OCI-LY3 (cell line): ENCODE measurements at regions not wholly inside any gene's neighbourhood (a gene's known extent, or its start where the extent isn't known, plus 50 kb on each side); places are given as distances from the start of the nearest gene placed in this dataset.

Experiments used
- H2AFZ ChIP-seq: fragments of 200-600, 300-600 bp; shearing (Covaris generic); 2 replicates; pipeline ENCODE4 v1.6.0; 2014; ENCODE audit warnings: antibody characterized with exemption, low read depth, low read length
- H3K27ac ChIP-seq: fragments of 200-600, 300-600 bp; sonication (generic); 2 replicates; pipeline ENCODE4 v1.5.1; 2014; ENCODE audit warnings: mild to moderate bottlenecking, low read length, moderate library complexity, mixed read lengths
- H3K27me3 ChIP-seq: fragments of 200-600, 300-600 bp; sonication (generic); 2 replicates; pipeline ENCODE4 v1.6.1; 2014; ENCODE audit warnings: low read depth, low read length, mixed read lengths
- H3K36me3 ChIP-seq: fragments of 200-600, 300-600 bp; sonication (generic); replicated peaks from 2 replicates; pipeline ENCODE3; 2014; ENCODE audit warnings: low read depth, low read length, mixed read lengths
- H3K4me1 ChIP-seq: fragments of 300-600, 200-600 bp; sonication (generic); 2 replicates; pipeline ENCODE4 v1.6.1; 2014; ENCODE audit warnings: low read length, mixed read lengths
- H3K4me2 ChIP-seq: fragments of 200-600, 300-600 bp; sonication (generic); 2 replicates; pipeline ENCODE4 v1.6.1; 2014; ENCODE audit warnings: low read length, mixed read lengths
- H3K4me3 ChIP-seq: fragments of 300-600, 200-600 bp; sonication (generic); 2 replicates; pipeline ENCODE4 v1.5.1; 2014; ENCODE audit warnings: antibody characterized with exemption, mild to moderate bottlenecking, low read length, moderate library complexity
- H3K79me2 ChIP-seq: fragments of 300-600, 200-600 bp; shearing (Covaris generic); 2 replicates; pipeline ENCODE4 v1.6.1; 2014; ENCODE audit warnings: mild to moderate bottlenecking, low read length, mixed read lengths
- H3K9ac ChIP-seq: fragments of 300-600, 200-600 bp; shearing (Covaris generic); 2 replicates; pipeline ENCODE4 v1.6.0; 2014; ENCODE audit warnings: mild to moderate bottlenecking, low read length, moderate library complexity
- H3K9me3 ChIP-seq: fragments of 200-600, 300-600 bp; shearing (Covaris generic); 2 replicates; pipeline ENCODE4 v1.6.1; 2014; ENCODE audit warnings: low read length, mixed read lengths; ENCODE audit not compliant: insufficient read depth
- H4K20me1 ChIP-seq: fragments of 200-600, 300-600 bp; sonication (generic); 2 replicates; pipeline ENCODE4 v1.6.1; 2016; ENCODE audit warnings: low read length, mixed read lengths; ENCODE audit not compliant: insufficient read depth
- CTCF ChIP-seq: fragments of 200-600, 300-600 bp; sonication (generic); IDR thresholded peaks from 2 replicates; pipeline ENCODE4 v1.5.1; 2014; ENCODE audit warnings: antibody characterized with exemption, low read length, low read depth
- EZH2phosphoT487 ChIP-seq: fragments of 200-600 bp; shearing (Covaris generic); IDR thresholded peaks from 2 replicates; pipeline ENCODE4 v1.6.1; 2018; ENCODE audit warnings: antibody characterized with exemption, mixed run types, low read depth

- TF ChIP-seq EZH2phosphoT487 (no peak), CTCF (no peak)
- H3K9me3 ChIP-seq, result no peaks in the 10 kb centered on the region
- peaks cover 63% of the 10 kb centered on the region for H3K27me3 ChIP-seq
- H3K4me1 ChIP-seq, result no peaks in the 10 kb centered on the region
- no peak overlapping the region for H3K27ac ChIP-seq
- no peak overlapping the region for H3K9ac ChIP-seq
- H3K79me2 ChIP-seq, result no peaks in the 10 kb centered on the region
- no peaks in the 10 kb centered on the region for H4K20me1 ChIP-seq
- H3K4me2 ChIP-seq, result no peak overlapping the region
- no peak overlapping the region for H2AFZ ChIP-seq
- no peaks in the 10 kb centered on the region for H3K36me3 ChIP-seq
- H3K4me3 ChIP-seq, result no peak overlapping the region
Observed at GRCh38 chr15:69532856-69533255, 80.2 kb downstream of the RPLP1 start.

- H3K9me3 ChIP-seq, result no peaks in the 10 kb centered on the region
Observed at GRCh38 chr15:69533522-69533921, 80.9 kb downstream of the RPLP1 start.

GRCh38 chr15:69535101-69535638, 82.6 kb downstream of the RPLP1 start:
- Histone ChIP-seq H4K20me1 (no peaks in the 10 kb centered on the region), H3K4me2 (no peak overlapping the region), H3K27ac (no peak overlapping the region), H3K27me3 (peaks cover 54% of the 10 kb centered on the region), H3K4me3 (no peak overlapping the region), H3K36me3 (no peaks in the 10 kb centered on the region), H3K79me2 (no peaks in the 10 kb centered on the region), H3K9ac (no peak overlapping the region), H3K4me1 (no peaks in the 10 kb centered on the region), H2AFZ (no peak overlapping the region), H3K9me3 (no peaks in the 10 kb centered on the region)
- TF ChIP-seq EZH2phosphoT487, result no peak
- no peak for TF ChIP-seq CTCF

More at GRCh38 chr15:69533522-69533921, 80.9 kb downstream of the RPLP1 start:
- TF ChIP-seq CTCF, result no peak
- no peak for TF ChIP-seq EZH2phosphoT487
- Histone ChIP-seq H3K4me2 (no peak overlapping the region), H3K9ac (no peak overlapping the region), H3K36me3 (no peaks in the 10 kb centered on the region), H3K27me3 (peaks cover 56% of the 10 kb centered on the region), H3K27ac (no peak overlapping the region), H3K4me1 (no peaks in the 10 kb centered on the region), H2AFZ (no peak overlapping the region), H3K79me2 (no peaks in the 10 kb centered on the region), H3K4me3 (no peak overlapping the region), H4K20me1 (no peaks in the 10 kb centered on the region)

- peaks cover 54% of the 10 kb centered on the region for H3K27me3 ChIP-seq
- H3K4me3 ChIP-seq, result no peak overlapping the region
- H4K20me1 ChIP-seq, result no peaks in the 10 kb centered on the region
- no peak overlapping the region for H3K4me2 ChIP-seq
- no peaks in the 10 kb centered on the region for H3K9me3 ChIP-seq
- no peaks in the 10 kb centered on the region for H3K36me3 ChIP-seq
- no peak overlapping the region for H3K9ac ChIP-seq
- H3K79me2 ChIP-seq, result no peaks in the 10 kb centered on the region
- no peak overlapping the region for H2AFZ ChIP-seq
- TF ChIP-seq EZH2phosphoT487 (no peak), CTCF (no peak)
- no peaks in the 10 kb centered on the region for H3K4me1 ChIP-seq
- H3K27ac ChIP-seq, result no peak overlapping the region
Observed at GRCh38 chr15:69535998-69536397, 83.4 kb downstream of the RPLP1 start.
